ENCODE measurements at regions not wholly inside any gene's neighbourhood (a gene's known extent, or its start where the extent isn't known, plus 50 kb on each side); places are given as distances from the start of the nearest gene placed in this dataset.

DNA sequence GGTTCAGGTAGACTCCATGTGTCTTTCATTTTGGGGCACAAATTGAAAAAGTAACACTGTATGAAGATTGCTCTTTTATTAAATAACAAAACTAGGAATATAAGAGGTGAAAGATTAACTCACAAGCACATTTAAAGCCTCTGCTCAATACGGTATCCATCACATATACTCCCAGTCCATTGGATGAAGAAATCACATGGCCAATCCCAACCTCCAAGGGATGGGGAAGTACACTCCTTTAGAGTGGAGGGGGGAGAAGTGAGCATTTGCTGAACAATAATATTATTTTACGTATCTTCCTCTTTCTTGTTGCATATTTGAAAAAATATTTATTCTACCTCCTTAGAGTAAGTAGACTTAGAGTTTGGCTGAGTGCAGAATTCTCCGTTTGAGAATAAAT is 316.5 kb downstream of the LMX1A start:
- H3K4me1 ChIP-seq (ENCODE audit: control insufficient read depth in 2 of 2, insufficient read depth in 2 of 2, low read length in 2 of 2) = no peaks in the 10 kb centered on the region
- ChIA-PET POLR2A (no interaction called here), CTCF (no interaction called here)
- Mint-ChIP-seq H3K36me3 (peaks cover 0 to 4% (median 0%) of the 10 kb centered on the region in 5 donors), H3K4me1 (no peaks in the 10 kb centered on the region), H3K9me3 (peaks cover 0 to 8% (median 0%) of the 10 kb centered on the region in 11 donors), H3K4me3 (no peak overlapping the region), H3K27me3 (peaks cover 0 to 6% (median 0%) of the 10 kb centered on the region in 5 donors), H3K27ac (no peak overlapping the region)
- no peak overlapping the region for H3K27ac ChIP-seq (ENCODE audit: low read depth, low read length)
- H3K4me3 ChIP-seq (ENCODE audit: low read length) = no peak overlapping the region
- no peaks in the 10 kb centered on the region for H3K27me3 ChIP-seq (ENCODE audit: control insufficient read depth in 2 of 2, insufficient read depth in 2 of 2, low read length in 2 of 2)
- no peak for ATAC-seq
- no peaks in the 10 kb centered on the region for H3K36me3 ChIP-seq (ENCODE audit: control insufficient read depth in 2 of 3, insufficient read depth in 3 of 3, low read length in 3 of 3)
- intact Hi-C loops (cut with micrococcal nuclease) = no loop called here
- DNase-seq = no peak
- no peaks in the 10 kb centered on the region for H3K9me3 ChIP-seq (ENCODE audit: control insufficient read depth in 2 of 3, low read length in 3 of 3)

DNA sequence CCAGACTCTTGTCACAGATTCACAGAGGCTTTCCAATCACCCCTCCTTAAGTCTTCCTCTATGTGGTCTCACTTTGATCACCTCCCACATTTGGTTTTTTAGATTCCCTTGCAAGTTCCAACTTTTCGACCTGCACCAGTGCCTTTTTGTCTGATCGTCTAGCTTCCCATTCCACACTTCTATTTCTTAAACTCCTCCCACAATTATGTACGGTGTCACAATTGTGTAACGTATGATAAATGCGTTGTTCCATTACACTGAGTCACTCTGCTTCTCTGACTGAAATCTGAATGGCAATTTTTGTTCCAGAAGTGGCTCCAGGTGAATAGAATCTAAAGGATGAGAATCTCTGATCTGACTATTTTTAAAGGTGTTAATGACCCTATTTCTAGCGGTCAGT is 320.1 kb downstream of the LMX1A start:
- no peak for DNase-seq
- intact Hi-C loops (cut with micrococcal nuclease) = no loop called here
- H3K4me3 Mint-ChIP-seq = no peak overlapping the region
- peaks cover 0 to 8% (median 2%) of the 10 kb centered on the region in 11 donors for H3K9me3 Mint-ChIP-seq
- Histone ChIP-seq H3K27me3 (ENCODE audit: control insufficient read depth in 2 of 2, insufficient read depth in 2 of 2, low read length in 2 of 2) (no peaks in the 10 kb centered on the region), H3K4me1 (ENCODE audit: control insufficient read depth in 2 of 2, insufficient read depth in 2 of 2, low read length in 2 of 2) (no peaks in the 10 kb centered on the region), H3K9me3 (ENCODE audit: control insufficient read depth in 2 of 3, low read length in 3 of 3) (no peaks in the 10 kb centered on the region), H3K27ac (ENCODE audit: low read depth, low read length) (no peak overlapping the region), H3K36me3 (ENCODE audit: control insufficient read depth in 2 of 3, insufficient read depth in 3 of 3, low read length in 3 of 3) (no peaks in the 10 kb centered on the region), H3K4me3 (ENCODE audit: low read length) (no peak overlapping the region)
- no peak for ATAC-seq
- no peaks in the 10 kb centered on the region for H3K4me1 Mint-ChIP-seq
- no peak overlapping the region for H3K27ac Mint-ChIP-seq
- ChIA-PET CTCF (no interaction called here), POLR2A (no interaction called here)
- peaks cover 0 to 6% (median 0%) of the 10 kb centered on the region in 5 donors for H3K27me3 Mint-ChIP-seq
- peaks cover 0 to 4% (median 0%) of the 10 kb centered on the region in 5 donors for H3K36me3 Mint-ChIP-seq

GRCh38 chr1:165034136-165034809 is 322.2 kb downstream of the LMX1A start:
- peaks cover 0 to 16% (median 0%) of the 10 kb centered on the region in 5 donors for H3K27me3 Mint-ChIP-seq
- no peak overlapping the region for H3K4me3 ChIP-seq (ENCODE audit: low read length)
- no peak overlapping the region for H3K4me3 Mint-ChIP-seq
- DNase-seq (no peak), ATAC-seq (no peak)
- H3K4me1 Mint-ChIP-seq = no peaks in the 10 kb centered on the region
- no peak overlapping the region for H3K27ac Mint-ChIP-seq
- no peaks in the 10 kb centered on the region for H3K9me3 ChIP-seq (ENCODE audit: control insufficient read depth in 2 of 3, low read length in 3 of 3)
- no peaks in the 10 kb centered on the region for H3K36me3 ChIP-seq (ENCODE audit: control insufficient read depth in 2 of 3, insufficient read depth in 3 of 3, low read length in 3 of 3)
- no peak overlapping the region for H3K27ac ChIP-seq (ENCODE audit: low read depth, low read length)
- intact Hi-C loops (cut with micrococcal nuclease) = no loop called here
- ChIA-PET POLR2A (no interaction called here), CTCF (no interaction called here)
- H3K27me3 ChIP-seq (ENCODE audit: control insufficient read depth in 2 of 2, insufficient read depth in 2 of 2, low read length in 2 of 2) = no peaks in the 10 kb centered on the region
- H3K36me3 Mint-ChIP-seq = peaks cover 0 to 4% (median 0%) of the 10 kb centered on the region in 5 donors
- no peaks in the 10 kb centered on the region for H3K4me1 ChIP-seq (ENCODE audit: control insufficient read depth in 2 of 2, insufficient read depth in 2 of 2, low read length in 2 of 2)
- peaks cover 0 to 6% (median 1%) of the 10 kb centered on the region in 11 donors for H3K9me3 Mint-ChIP-seq

DNA sequence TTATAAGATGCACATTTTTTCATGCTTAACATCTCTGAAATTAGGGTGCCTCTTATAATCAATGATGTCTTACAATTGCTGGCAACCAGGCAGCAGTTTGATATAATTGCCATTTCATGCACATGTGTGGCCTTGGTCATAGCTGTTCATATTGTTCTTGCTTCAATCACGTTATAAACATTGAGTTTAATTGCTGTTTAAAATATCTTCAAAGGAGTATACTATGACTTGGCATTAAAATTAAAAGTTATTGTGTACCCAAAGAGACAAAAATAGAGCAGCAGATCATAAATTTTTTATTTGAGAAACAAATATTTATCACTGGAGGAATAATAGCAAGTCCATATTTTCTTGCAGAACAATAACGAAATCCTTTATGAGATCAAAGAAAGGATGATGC is 325.5 kb downstream of the LMX1A start:
- no peaks in the 10 kb centered on the region for H3K36me3 ChIP-seq (ENCODE audit: control insufficient read depth in 2 of 3, insufficient read depth in 3 of 3, low read length in 3 of 3)
- DNase-seq = no peak
- H3K27ac Mint-ChIP-seq = no peak overlapping the region
- intact Hi-C loops (cut with micrococcal nuclease) = no loop called here
- ATAC-seq = no peak
- no peak overlapping the region for H3K4me3 ChIP-seq (ENCODE audit: low read length)
- H3K4me1 Mint-ChIP-seq = no peaks in the 10 kb centered on the region
- no peak overlapping the region for H3K27ac ChIP-seq (ENCODE audit: low read depth, low read length)
- no peaks in the 10 kb centered on the region for H3K9me3 ChIP-seq (ENCODE audit: control insufficient read depth in 2 of 3, low read length in 3 of 3)
- peaks cover 0 to 10% (median 0%) of the 10 kb centered on the region in 5 donors for H3K27me3 Mint-ChIP-seq
- ChIA-PET CTCF (no interaction called here), POLR2A (no interaction called here)
- no peaks in the 10 kb centered on the region for H3K4me1 ChIP-seq (ENCODE audit: control insufficient read depth in 2 of 2, insufficient read depth in 2 of 2, low read length in 2 of 2)
- H3K36me3 Mint-ChIP-seq = no peaks in the 10 kb centered on the region
- H3K9me3 Mint-ChIP-seq = peaks cover 0 to 6% (median 3%) of the 10 kb centered on the region in 11 donors
- no peaks in the 10 kb centered on the region for H3K27me3 ChIP-seq (ENCODE audit: control insufficient read depth in 2 of 2, insufficient read depth in 2 of 2, low read length in 2 of 2)
- H3K4me3 Mint-ChIP-seq = no peak overlapping the region

GRCh38 chr1:165025805-165026204 is 330.7 kb downstream of the LMX1A start:
- no peaks in the 10 kb centered on the region for H3K36me3 ChIP-seq (ENCODE audit: control insufficient read depth in 2 of 3, insufficient read depth in 3 of 3, low read length in 3 of 3)
- intact Hi-C loops (cut with micrococcal nuclease) = no loop called here
- Mint-ChIP-seq H3K4me1 (no peaks in the 10 kb centered on the region), H3K4me3 (no peak overlapping the region), H3K36me3 (no peaks in the 10 kb centered on the region), H3K27ac (no peak overlapping the region), H3K27me3 (peaks cover 0 to 18% (median 0%) of the 10 kb centered on the region in 5 donors), H3K9me3 (peaks cover 3 to 17% (median 10%) of the 10 kb centered on the region in 11 donors)
- ChIA-PET POLR2A (no interaction called here), CTCF (no interaction called here)
- no peaks in the 10 kb centered on the region for H3K27me3 ChIP-seq (ENCODE audit: control insufficient read depth in 2 of 2, insufficient read depth in 2 of 2, low read length in 2 of 2)
- no peaks in the 10 kb centered on the region for H3K4me1 ChIP-seq (ENCODE audit: control insufficient read depth in 2 of 2, insufficient read depth in 2 of 2, low read length in 2 of 2)
- no peak overlapping the region for H3K27ac ChIP-seq (ENCODE audit: low read depth, low read length)
- H3K9me3 ChIP-seq (ENCODE audit: control insufficient read depth in 2 of 3, low read length in 3 of 3) = no peaks in the 10 kb centered on the region
- no peak for ATAC-seq
- no peak overlapping the region for H3K4me3 ChIP-seq (ENCODE audit: low read length)
- no peak for DNase-seq

- no peaks in the 10 kb centered on the region for H3K9me3 ChIP-seq (ENCODE audit: control insufficient read depth in 2 of 3, low read length in 3 of 3)
- Mint-ChIP-seq H3K27ac (no peak overlapping the region), H3K9me3 (peaks cover 0 to 30% (median 11%) of the 10 kb centered on the region in 11 donors), H3K27me3 (no peaks in the 10 kb centered on the region), H3K4me1 (no peaks in the 10 kb centered on the region), H3K4me3 (no peak overlapping the region), H3K36me3 (peaks cover 0 to 6% (median 0%) of the 10 kb centered on the region in 5 donors)
- no peaks in the 10 kb centered on the region for H3K36me3 ChIP-seq (ENCODE audit: control insufficient read depth in 2 of 3, insufficient read depth in 3 of 3, low read length in 3 of 3)
- no peak for DNase-seq
- no peaks in the 10 kb centered on the region for H3K4me1 ChIP-seq (ENCODE audit: control insufficient read depth in 2 of 2, insufficient read depth in 2 of 2, low read length in 2 of 2)
- intact Hi-C loops (cut with micrococcal nuclease) = no loop called here
- no peak for ATAC-seq
- H3K27ac ChIP-seq (ENCODE audit: low read depth, low read length) = no peak overlapping the region
- CTCF ChIA-PET = no interaction called here
- H3K27me3 ChIP-seq (ENCODE audit: control insufficient read depth in 2 of 2, insufficient read depth in 2 of 2, low read length in 2 of 2) = no peaks in the 10 kb centered on the region
- POLR2A ChIA-PET = no interaction called here
- no peak overlapping the region for H3K4me3 ChIP-seq (ENCODE audit: low read length)
These were observed 341.8 kb downstream of the LMX1A start for GRCh38 chr1:165014753-165015152.

GRCh38 chr1:165011991-165012531 is 344.5 kb downstream of the LMX1A start:
- Histone ChIP-seq H3K4me1 (ENCODE audit: control insufficient read depth in 2 of 2, insufficient read depth in 2 of 2, low read length in 2 of 2) (no peaks in the 10 kb centered on the region), H3K36me3 (ENCODE audit: control insufficient read depth in 2 of 3, insufficient read depth in 3 of 3, low read length in 3 of 3) (no peaks in the 10 kb centered on the region), H3K4me3 (ENCODE audit: low read length) (no peak overlapping the region), H3K9me3 (ENCODE audit: control insufficient read depth in 2 of 3, low read length in 3 of 3) (no peaks in the 10 kb centered on the region), H3K27ac (ENCODE audit: low read depth, low read length) (no peak overlapping the region), H3K27me3 (ENCODE audit: control insufficient read depth in 2 of 2, insufficient read depth in 2 of 2, low read length in 2 of 2) (no peaks in the 10 kb centered on the region)
- no peak overlapping the region for H3K27ac Mint-ChIP-seq
- CTCF ChIA-PET = no interaction called here
- no peak overlapping the region for H3K4me3 Mint-ChIP-seq
- H3K27me3 Mint-ChIP-seq = no peaks in the 10 kb centered on the region
- intact Hi-C loops (cut with micrococcal nuclease) = no loop called here
- ATAC-seq (no peak), DNase-seq (no peak)
- POLR2A ChIA-PET = no interaction called here
- no peaks in the 10 kb centered on the region for H3K36me3 Mint-ChIP-seq
- H3K4me1 Mint-ChIP-seq = no peaks in the 10 kb centered on the region
- H3K9me3 Mint-ChIP-seq = peaks cover 0 to 9% (median 3%) of the 10 kb centered on the region in 11 donors

Measured in naive thymus-derived CD4-positive, alpha-beta T cell (primary cell).